Astrocyte (in vitro differentiated cells and primary cell): ENCODE measurements at regions not wholly inside any gene's neighbourhood (a gene's known extent, or its start where the extent isn't known, plus 50 kb on each side); places are given as distances from the start of the nearest gene placed in this dataset.
A peak's percentile ranks its signal among the peaks of the same experiment; 100 is the strongest.

ENCODE experiments used
- DNase-seq: peaks from one replicate; pipeline ENCODE4 v3.0.0-alpha.2; 2010; ENCODE audit warnings: low read depth
- FAIRE-seq: peaks from 2 replicates; lab custom pipeline; 2011; peaks lifted over from hg19 to GRCh38; lab: Jason Lieb, UNC
- H2AFZ ChIP-seq: 2 replicates; pipeline ENCODE4 v1.6.0; 2012; ENCODE audit warnings: low read depth, low read length, inconsistent platforms
- H3K27ac ChIP-seq: 2 replicates; pipeline ENCODE4 v1.5.1; 2011; ENCODE audit warnings: low read depth, low read length, inconsistent platforms
- H3K27me3 ChIP-seq: 2 replicates; pipeline ENCODE4 v1.6.0; 2011; ENCODE audit warnings: low read length, inconsistent platforms; ENCODE audit not compliant: insufficient read depth
- H3K36me3 ChIP-seq: 2 replicates; pipeline ENCODE4 v1.5.1; 2011; ENCODE audit warnings: low read length, inconsistent platforms; ENCODE audit not compliant: insufficient read depth
- H3K4me1 ChIP-seq: 2 replicates; pipeline ENCODE4 v1.5.1; 2011; ENCODE audit warnings: low read length, inconsistent platforms; ENCODE audit not compliant: insufficient read depth
- H3K4me2 ChIP-seq: 2 replicates; pipeline ENCODE4 v1.6.0; 2012; ENCODE audit warnings: low read length, inconsistent platforms
- H3K4me3 ChIP-seq: 2 replicates; pipeline ENCODE4 v1.5.1; 2011; ENCODE audit warnings: low read depth, mild to moderate bottlenecking, low read length, inconsistent platforms; ENCODE audit not compliant: insufficient read depth
- H3K79me2 ChIP-seq: 2 replicates; pipeline ENCODE4 v1.6.0; 2012; ENCODE audit warnings: mild to moderate bottlenecking, low read length, inconsistent platforms; ENCODE audit not compliant: insufficient read depth
- H3K9ac ChIP-seq: 2 replicates; pipeline ENCODE4 v1.6.0; 2012; ENCODE audit warnings: mild to moderate bottlenecking, low read length, inconsistent platforms
- H3K9me3 ChIP-seq: 2 replicates; pipeline ENCODE4 v1.5.1; 2012; ENCODE audit warnings: low read depth, mild to moderate bottlenecking, low read length, inconsistent platforms; ENCODE audit not compliant: insufficient read depth
- H4K20me1 ChIP-seq: 2 replicates; pipeline ENCODE4 v1.6.0; 2012; ENCODE audit warnings: low read length, inconsistent platforms; ENCODE audit not compliant: insufficient read depth
- H3K27ac Mint-ChIP-seq: one replicate; pipeline ENCODE4 v1.8.0; 2021; ENCODE audit warnings: mild to moderate bottlenecking, mixed read lengths; ENCODE audit not compliant: unreplicated experiment
- H3K27me3 Mint-ChIP-seq: one replicate; pipeline ENCODE4 v1.8.0; 2021; ENCODE audit warnings: low read depth, mixed read lengths; ENCODE audit not compliant: unreplicated experiment
- H3K36me3 Mint-ChIP-seq: one replicate; pipeline ENCODE4 v1.8.0; 2021; ENCODE audit warnings: low read depth, mixed read lengths; ENCODE audit not compliant: unreplicated experiment
- H3K4me1 Mint-ChIP-seq: one replicate; pipeline ENCODE4 v1.8.0; 2021; ENCODE audit warnings: low read depth, mixed read lengths; ENCODE audit not compliant: unreplicated experiment
- H3K4me3 Mint-ChIP-seq: one replicate; pipeline ENCODE4 v1.8.0; 2021; ENCODE audit warnings: mild to moderate bottlenecking, moderate library complexity, mixed read lengths; ENCODE audit not compliant: unreplicated experiment
- H3K9me3 Mint-ChIP-seq: one replicate; pipeline ENCODE4 v1.8.0; 2021; ENCODE audit warnings: mild to moderate bottlenecking, mixed read lengths; ENCODE audit not compliant: unreplicated experiment
- CTCF ChIP-seq: IDR thresholded peaks from 2 replicates; pipeline ENCODE4 v1.5.1; 2011; ENCODE audit warnings: low read depth, mild to moderate bottlenecking, inconsistent platforms, low read length, moderate library complexity; ENCODE audit not compliant: insufficient read depth
- EZH2 ChIP-seq: IDR thresholded peaks from 2 replicates; pipeline ENCODE4 v1.6.1; 2012; ENCODE audit warnings: mild to moderate bottlenecking, low read length, inconsistent platforms; ENCODE audit not compliant: insufficient read depth

GRCh38 chr6:106751501-106752252, 122.3 kb downstream of the QRSL1 start:
- Histone ChIP-seq H3K9me3 (no peaks in the 10 kb centered on the region), H3K4me3 (no peak overlapping the region), H3K27me3 (peaks cover 3% of the 10 kb centered on the region), H2AFZ (no peak overlapping the region), H3K9ac (no peak overlapping the region), H3K79me2 (no peaks in the 10 kb centered on the region), H3K36me3 (no peaks in the 10 kb centered on the region), H3K27ac (no peak overlapping the region), H3K4me2 (no peak overlapping the region), H3K4me1 (no peaks in the 10 kb centered on the region), H4K20me1 (no peaks in the 10 kb centered on the region)
- H3K4me3 Mint-ChIP-seq, result no peak overlapping the region
- TF ChIP-seq EZH2, result no peak
- TF ChIP-seq CTCF, result no peak
- H3K27ac Mint-ChIP-seq, result no peak overlapping the region
- no peaks in the 10 kb centered on the region for H3K9me3 Mint-ChIP-seq
- H3K27me3 Mint-ChIP-seq, result peaks cover 2% of the 10 kb centered on the region
- H3K4me1 Mint-ChIP-seq, result peaks cover 12% of the 10 kb centered on the region
- FAIRE-seq, result no peak
- peak; percentile 4 for DNase-seq
- no peaks in the 10 kb centered on the region for H3K36me3 Mint-ChIP-seq

- Histone ChIP-seq H4K20me1 (no peaks in the 10 kb centered on the region), H3K9me3 (no peaks in the 10 kb centered on the region), H3K9ac (no peak overlapping the region), H3K4me3 (no peak overlapping the region), H2AFZ (no peak overlapping the region), H3K4me2 (no peak overlapping the region), H3K27ac (no peak overlapping the region), H3K36me3 (no peaks in the 10 kb centered on the region), H3K4me1 (no peaks in the 10 kb centered on the region), H3K79me2 (no peaks in the 10 kb centered on the region), H3K27me3 (peaks cover 3% of the 10 kb centered on the region)
- DNase-seq, result no peak
- Mint-ChIP-seq H3K9me3 (no peaks in the 10 kb centered on the region), H3K4me3 (no peak overlapping the region), H3K36me3 (no peaks in the 10 kb centered on the region), H3K4me1 (peaks cover 17% of the 10 kb centered on the region), H3K27me3 (peaks cover 2% of the 10 kb centered on the region), H3K27ac (no peak overlapping the region)
- TF ChIP-seq EZH2 (no peak), CTCF (no peak)
- FAIRE-seq, result no peak
These were observed 121.6 kb downstream of the QRSL1 start for GRCh38 chr6:106750946-106751345.

GRCh38 chr6:106750142-106750918, 121.0 kb downstream of the QRSL1 start:
- no peaks in the 10 kb centered on the region for H3K9me3 Mint-ChIP-seq
- peak overlapping the region; percentile 24 for H3K4me3 Mint-ChIP-seq
- no peaks in the 10 kb centered on the region for H4K20me1 ChIP-seq
- H3K27ac Mint-ChIP-seq, result no peak overlapping the region
- H3K4me1 ChIP-seq, result no peaks in the 10 kb centered on the region
- DNase-seq, result peak; percentile 4
- H3K27me3 Mint-ChIP-seq, result peaks cover 2% of the 10 kb centered on the region
- H3K9ac ChIP-seq, result no peak overlapping the region
- no peaks in the 10 kb centered on the region for H3K36me3 ChIP-seq
- H3K79me2 ChIP-seq, result no peaks in the 10 kb centered on the region
- H3K9me3 ChIP-seq, result no peaks in the 10 kb centered on the region
- no peak overlapping the region for H2AFZ ChIP-seq
- H3K36me3 Mint-ChIP-seq, result no peaks in the 10 kb centered on the region
- H3K27ac ChIP-seq, result no peak overlapping the region
- no peak for TF ChIP-seq CTCF
- TF ChIP-seq EZH2, result no peak
- H3K4me1 Mint-ChIP-seq, result peaks cover 19% of the 10 kb centered on the region
- FAIRE-seq, result no peak
- H3K27me3 ChIP-seq, result peaks cover 3% of the 10 kb centered on the region
- H3K4me2 ChIP-seq, result no peak overlapping the region
- no peak overlapping the region for H3K4me3 ChIP-seq
